Keratinocyte (primary cell): ENCODE measurements at regions not wholly inside any gene's neighbourhood (a gene's known extent, or its start where the extent isn't known, plus 50 kb on each side); places are given as distances from the start of the nearest gene placed in this dataset.

ENCODE experiments used
- CTCF ChIP-seq, 3 experiments: IDR thresholded peaks in 1 of 3; conservative IDR thresholded peaks in 1 of 3; optimal IDR thresholded peaks in 1 of 3; 2 replicates in 2 of 3; 3 replicates in 1 of 3; pipeline versions ENCODE3 to v1.5.1; 2011; ENCODE audit warnings: low read length in 3 of 3, mild to moderate bottlenecking in 3 of 3, moderate library complexity in 2 of 3, control low read depth in 1 of 3, inconsistent platforms in 1 of 3; ENCODE audit not compliant: insufficient read depth in 2 of 3; ENCODE audit errors: extremely low read depth in 1 of 3
- EZH2 ChIP-seq: IDR thresholded peaks from one replicate; pipeline ENCODE4 v1.6.1; 2012; ENCODE audit warnings: inconsistent platforms, mild to moderate bottlenecking, low read length, moderate library complexity

GRCh38 chr6:105977934-105978504, 108.1 kb upstream of the PRDM1 start:
- TF ChIP-seq CTCF (optimal IDR thresholded peaks at IDR 0.05 in 1 of 3, IDR thresholded peaks at IDR 0.05 in 1 of 3, conservative IDR thresholded peaks at IDR 0.05 in 1 of 3; ENCODE audit: extremely low read depth in 1 of 3, insufficient read depth in 2 of 3, low read length in 3 of 3) (no peak), EZH2 (no peak)
